ENCODE measurements at regions not wholly inside any gene's neighbourhood (a gene's known extent, or its start where the extent isn't known, plus 50 kb on each side); places are given as distances from the start of the nearest gene placed in this dataset.

GRCh38 chr2:9774266-9774665 is 69.0 kb upstream of the TAF1B start:
- Mint-ChIP-seq H3K9me3 (peaks cover 6% of the 10 kb centered on the region), H3K36me3 (ENCODE audit: low read depth) (no peaks in the 10 kb centered on the region), H3K27ac (ENCODE audit: unreplicated experiment) (no peak overlapping the region), H3K4me3 (no peak overlapping the region), H3K27me3 (ENCODE audit: low read depth) (no peaks in the 10 kb centered on the region), H3K4me1 (peaks cover 43% of the 10 kb centered on the region)
- no peak for TF ChIP-seq CTCF (conservative IDR thresholded peaks at IDR 0.05)
- DNase-seq (ENCODE audit: low read depth, low spot score): no peak

- Mint-ChIP-seq H3K4me1 (peaks cover 32% of the 10 kb centered on the region), H3K4me3 (no peak overlapping the region), H3K9me3 (peaks cover 6% of the 10 kb centered on the region), H3K27ac (ENCODE audit: unreplicated experiment) (no peak overlapping the region), H3K36me3 (ENCODE audit: low read depth) (no peaks in the 10 kb centered on the region), H3K27me3 (ENCODE audit: low read depth) (no peaks in the 10 kb centered on the region)
- no peak for TF ChIP-seq CTCF (conservative IDR thresholded peaks at IDR 0.05)
- no peak for DNase-seq (ENCODE audit: low read depth, low spot score)
Measured at GRCh38 chr2:9775351-9775750, 67.9 kb upstream of the TAF1B start.

- no peaks in the 10 kb centered on the region for H3K36me3 Mint-ChIP-seq (ENCODE audit: low read depth)
- H3K4me3 Mint-ChIP-seq: no peak overlapping the region
- no peak overlapping the region for H3K27ac Mint-ChIP-seq (ENCODE audit: unreplicated experiment)
- no peaks in the 10 kb centered on the region for H3K27me3 Mint-ChIP-seq (ENCODE audit: low read depth)
- H3K9me3 Mint-ChIP-seq: peaks cover 6% of the 10 kb centered on the region
- H3K4me1 Mint-ChIP-seq: peaks cover 26% of the 10 kb centered on the region
- no peak for TF ChIP-seq CTCF (conservative IDR thresholded peaks at IDR 0.05)
- DNase-seq (ENCODE audit: low read depth, low spot score): no peak
Measured at GRCh38 chr2:9775999-9776712, 67.1 kb upstream of the TAF1B start.

GRCh38 chr2:9777081-9777480 is 66.2 kb upstream of the TAF1B start:
- H3K4me3 Mint-ChIP-seq: no peak overlapping the region
- H3K9me3 Mint-ChIP-seq: peaks cover 6% of the 10 kb centered on the region
- H3K27me3 Mint-ChIP-seq (ENCODE audit: low read depth): no peaks in the 10 kb centered on the region
- H3K4me1 Mint-ChIP-seq: peaks cover 23% of the 10 kb centered on the region
- no peak overlapping the region for H3K27ac Mint-ChIP-seq (ENCODE audit: unreplicated experiment)
- DNase-seq (ENCODE audit: low read depth, low spot score): no peak
- H3K36me3 Mint-ChIP-seq (ENCODE audit: low read depth): no peaks in the 10 kb centered on the region
- no peak for TF ChIP-seq CTCF (conservative IDR thresholded peaks at IDR 0.05)

GRCh38 chr2:9778012-9778411 is 65.3 kb upstream of the TAF1B start:
- no peaks in the 10 kb centered on the region for H3K36me3 Mint-ChIP-seq (ENCODE audit: low read depth)
- H3K27ac Mint-ChIP-seq (ENCODE audit: unreplicated experiment): no peak overlapping the region
- H3K4me3 Mint-ChIP-seq: no peak overlapping the region
- peak; percentile 38 for TF ChIP-seq CTCF (conservative IDR thresholded peaks at IDR 0.05)
- H3K4me1 Mint-ChIP-seq: peaks cover 20% of the 10 kb centered on the region
- DNase-seq (ENCODE audit: low read depth, low spot score): no peak
- H3K9me3 Mint-ChIP-seq: peaks cover 6% of the 10 kb centered on the region
- no peaks in the 10 kb centered on the region for H3K27me3 Mint-ChIP-seq (ENCODE audit: low read depth)
